ES-I3 (cell line): ENCODE measurements at regions not wholly inside any gene's neighbourhood (a gene's known extent, or its start where the extent isn't known, plus 50 kb on each side); places are given as distances from the start of the nearest gene placed in this dataset.
"Not testable (repeated sequence)": the region's sequence is repeated elsewhere in the genome, so short reads cannot be mapped to it uniquely, and the experiment has no call there.

Source experiments
- H3K36me3 ChIP-seq: 2 replicates; pipeline ENCODE4 v1.6.1; 2013; ENCODE audit warnings: mild to moderate bottlenecking, low read length, control low read depth, moderate library complexity; ENCODE audit not compliant: insufficient read depth
- H3K4me1 ChIP-seq: 2 replicates; pipeline ENCODE4 v1.6.1; 2013; ENCODE audit warnings: mild to moderate bottlenecking, control low read depth, low read length; ENCODE audit not compliant: insufficient read depth
- H3K9ac ChIP-seq: 2 replicates; pipeline ENCODE4 v1.6.1; 2013; ENCODE audit warnings: low read depth, mild to moderate bottlenecking, low read length, moderate library complexity
- H3K9me3 ChIP-seq: 2 replicates; pipeline ENCODE4 v1.6.1; 2013; ENCODE audit warnings: mild to moderate bottlenecking, low read length, moderate library complexity; ENCODE audit not compliant: control insufficient read depth, insufficient read depth

DNA sequence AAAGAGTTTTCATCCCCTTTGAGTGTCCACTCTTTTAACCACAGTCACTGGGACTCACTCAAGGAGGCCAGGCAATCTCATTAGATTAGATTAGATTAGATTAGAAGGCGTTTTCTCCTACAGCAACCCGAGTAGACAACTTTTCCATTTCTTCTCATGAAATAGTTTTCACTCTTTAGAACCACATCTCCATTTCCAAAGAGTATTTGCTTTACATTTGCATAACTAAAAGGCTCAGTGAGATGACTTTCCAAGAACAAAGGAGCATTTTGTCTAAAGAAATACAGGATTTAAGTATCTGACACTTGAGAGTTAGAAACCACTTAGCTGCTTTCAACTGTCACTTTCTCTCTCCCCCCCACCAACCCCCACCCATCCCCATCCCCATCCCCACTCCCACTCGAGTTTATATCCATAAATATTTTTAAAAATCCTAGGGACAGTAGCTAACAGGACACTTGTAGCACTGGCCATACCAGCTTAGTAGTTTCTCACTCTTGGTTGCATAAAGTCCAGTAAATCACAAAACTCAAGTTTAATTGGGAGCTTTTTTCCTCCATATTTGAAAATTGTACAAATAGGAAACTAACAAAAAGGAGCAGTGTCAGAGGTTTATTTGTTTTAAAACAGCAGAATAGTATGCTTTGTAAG is 2202.9 kb upstream of the WWC1 start:
- Histone ChIP-seq H3K9ac (no peak overlapping the region), H3K36me3 (no peaks in the 10 kb centered on the region), H3K4me1 (peaks cover 27% of the 10 kb centered on the region), H3K9me3 (no peaks in the 10 kb centered on the region; the same call in 1 of the 2 replicates)

DNA sequence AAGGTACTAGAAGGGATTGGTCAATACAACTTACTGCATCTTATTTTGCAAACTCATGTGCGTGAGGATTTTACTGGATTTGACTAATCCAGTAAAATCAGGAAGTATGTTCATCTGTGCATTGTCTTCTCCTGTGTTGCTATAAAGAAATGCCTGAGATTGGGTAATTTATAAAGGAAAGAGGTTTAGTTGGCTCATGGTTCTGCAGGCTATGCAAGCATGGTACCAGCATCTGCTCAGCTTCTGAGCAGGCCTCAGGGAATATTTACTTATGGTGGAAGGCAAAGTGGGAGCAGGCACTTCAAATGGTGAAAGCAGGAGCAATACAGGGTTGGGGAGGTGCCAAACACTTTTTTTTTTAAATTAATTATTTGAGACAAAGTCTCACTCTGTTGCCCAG is 2199.5 kb upstream of the WWC1 start:
- peaks cover 6% of the 10 kb centered on the region; the same call in 1 of the 2 replicates for H3K9me3 ChIP-seq
- H3K9ac ChIP-seq: no peak overlapping the region
- H3K36me3 ChIP-seq: no peaks in the 10 kb centered on the region

DNA sequence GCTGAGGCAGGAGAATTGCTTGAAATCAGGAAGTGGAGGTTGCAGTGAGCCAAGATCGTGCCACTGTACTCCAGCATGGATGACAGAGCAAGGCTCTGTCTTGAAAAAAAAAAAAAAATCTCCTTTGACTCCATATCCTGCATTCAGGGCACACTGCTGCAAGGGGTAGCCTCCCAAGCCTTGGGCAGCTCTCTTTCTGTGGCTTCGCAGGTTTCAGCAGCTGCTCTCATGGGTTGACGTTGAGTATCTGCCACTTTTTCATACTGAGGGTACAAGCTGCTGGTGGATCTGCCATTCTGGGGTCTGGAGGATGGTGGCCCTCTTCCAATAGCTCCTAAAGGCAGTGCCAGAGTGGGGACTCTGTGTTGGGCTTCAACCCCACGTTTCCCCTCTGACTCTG is 2198.1 kb upstream of the WWC1 start:
- H3K4me1 ChIP-seq: no peaks in the 10 kb centered on the region; the same call in 1 of the 2 replicates
- H3K9me3 ChIP-seq: peaks cover 6% of the 10 kb centered on the region; the same call in 1 of the 2 replicates
- no peak overlapping the region for H3K9ac ChIP-seq
- H3K36me3 ChIP-seq: no peaks in the 10 kb centered on the region

More for the DNA sequence above, 2199.5 kb upstream of the WWC1 start:
- peaks cover 2% of the 10 kb centered on the region; the same call in 1 of the 2 replicates for H3K4me1 ChIP-seq

DNA sequence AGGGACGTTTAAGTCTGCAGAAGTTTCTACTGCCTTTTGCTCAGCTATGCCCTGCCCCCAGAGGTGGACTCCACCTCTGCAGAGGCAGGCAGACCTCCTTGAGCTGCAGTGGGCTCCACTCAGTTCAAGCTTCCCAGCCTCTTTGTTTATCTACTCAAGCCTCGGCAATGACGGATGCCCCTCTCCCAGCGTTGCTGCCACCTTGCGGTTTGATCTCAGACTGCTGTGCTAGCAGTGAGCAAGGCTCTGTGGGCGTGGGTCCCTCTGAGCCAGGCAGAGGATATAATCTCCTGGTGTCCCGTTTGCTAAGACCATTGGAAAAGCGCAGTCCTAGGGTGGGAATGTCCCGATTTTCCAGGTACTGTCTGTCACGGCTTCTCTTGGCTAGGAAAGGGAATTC is 2188.5 kb upstream of the WWC1 start:
- Histone ChIP-seq H3K36me3 (no peaks in the 10 kb centered on the region), H3K9me3 (peaks cover 4% of the 10 kb centered on the region), H3K9ac (no peak overlapping the region), H3K4me1 (no peaks in the 10 kb centered on the region)

DNA sequence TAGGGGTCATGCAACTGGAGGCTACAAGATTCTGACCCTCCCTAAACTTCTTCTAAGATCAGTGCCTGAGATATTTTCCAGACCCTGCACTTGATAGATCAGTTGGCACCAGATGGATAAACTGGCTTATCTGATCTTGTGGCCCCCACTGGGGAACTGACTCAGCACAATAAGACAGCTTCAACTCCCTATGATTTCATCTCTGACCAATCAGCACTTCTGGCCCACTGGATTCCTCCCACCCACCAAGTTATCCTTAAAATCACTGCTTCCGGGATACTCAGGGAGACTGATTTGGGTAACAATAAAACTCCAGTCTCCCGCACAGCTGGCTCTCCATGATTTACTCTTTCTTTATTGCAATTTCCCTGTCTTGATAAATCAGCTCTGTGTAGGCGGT is 2180.4 kb upstream of the WWC1 start:
- no peaks in the 10 kb centered on the region for H3K9me3 ChIP-seq
- no peaks in the 10 kb centered on the region for H3K36me3 ChIP-seq
- no peak overlapping the region for H3K9ac ChIP-seq
- 0 out of 2 replicates have a peak, but pooled peaks cover 3% of the 10 kb centered on the region for H3K4me1 ChIP-seq

DNA sequence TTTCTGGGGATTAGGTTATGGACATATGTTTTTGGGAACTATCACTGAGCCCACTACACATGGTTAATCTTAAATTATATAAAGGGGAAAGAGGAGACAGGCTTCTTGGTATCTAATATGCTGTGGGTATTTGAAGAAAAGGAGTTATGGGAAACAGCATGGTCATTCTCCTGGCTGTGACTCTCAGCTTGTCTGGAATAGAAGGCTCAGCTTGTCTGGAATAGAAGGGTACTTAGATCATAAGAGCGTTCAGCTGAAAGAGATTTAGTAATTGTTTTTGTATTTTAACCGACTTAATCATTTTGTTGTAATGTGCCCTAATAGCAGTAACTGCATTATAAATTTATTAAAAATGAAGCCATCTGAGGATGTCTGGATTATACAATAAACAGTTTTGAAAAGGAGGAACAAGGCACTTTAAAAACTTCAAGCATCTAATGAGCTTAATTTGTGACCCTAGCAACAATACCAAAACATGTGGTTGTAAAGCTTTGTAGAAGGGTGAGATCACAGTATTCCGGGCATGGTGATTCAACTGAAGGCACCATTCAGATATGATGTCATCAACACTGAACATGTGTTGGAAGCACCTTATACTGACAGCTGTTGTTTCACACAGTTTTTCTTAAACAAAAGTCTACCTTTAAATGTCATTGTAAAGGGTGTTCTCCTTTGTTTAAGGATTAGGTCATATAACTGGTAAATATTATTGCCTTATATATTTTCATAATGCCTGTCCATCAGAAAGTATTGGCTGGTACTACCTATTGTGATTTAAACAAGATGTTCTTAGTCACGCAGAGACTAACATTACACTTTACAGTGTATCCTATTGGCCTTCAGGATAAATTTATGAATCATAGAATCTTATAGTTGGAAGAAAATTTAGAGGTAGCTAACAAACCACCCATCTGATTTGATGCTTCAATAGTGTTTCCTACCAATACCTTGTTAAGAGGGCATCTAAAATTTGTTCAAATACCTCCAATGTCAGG is 2174.1 kb upstream of the WWC1 start:
- Histone ChIP-seq H3K4me1 (no peaks in the 10 kb centered on the region), H3K9me3 (no peaks in the 10 kb centered on the region), H3K9ac (no peak overlapping the region), H3K36me3 (no peaks in the 10 kb centered on the region)

DNA sequence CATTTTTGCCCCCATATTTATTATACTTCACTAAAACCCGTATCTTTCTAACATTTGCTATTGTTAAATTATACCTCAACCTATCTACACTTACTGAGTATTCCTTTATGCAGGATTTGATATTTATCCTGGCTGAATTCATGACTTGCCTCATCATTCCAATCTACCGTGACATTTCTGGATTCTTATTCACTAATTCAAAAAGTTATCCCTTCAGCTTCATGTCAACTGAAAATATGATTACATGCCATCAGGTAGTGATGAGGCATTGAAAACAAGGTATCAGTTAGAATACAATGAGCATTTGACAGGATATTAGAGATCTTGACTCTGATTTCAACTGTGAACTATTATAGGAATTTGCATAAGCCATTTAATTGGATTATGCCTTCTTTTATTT is 2171.9 kb upstream of the WWC1 start:
- no peaks in the 10 kb centered on the region for H3K36me3 ChIP-seq
- no peaks in the 10 kb centered on the region for H3K9me3 ChIP-seq
- no peaks in the 10 kb centered on the region for H3K4me1 ChIP-seq
- no peak overlapping the region for H3K9ac ChIP-seq

DNA sequence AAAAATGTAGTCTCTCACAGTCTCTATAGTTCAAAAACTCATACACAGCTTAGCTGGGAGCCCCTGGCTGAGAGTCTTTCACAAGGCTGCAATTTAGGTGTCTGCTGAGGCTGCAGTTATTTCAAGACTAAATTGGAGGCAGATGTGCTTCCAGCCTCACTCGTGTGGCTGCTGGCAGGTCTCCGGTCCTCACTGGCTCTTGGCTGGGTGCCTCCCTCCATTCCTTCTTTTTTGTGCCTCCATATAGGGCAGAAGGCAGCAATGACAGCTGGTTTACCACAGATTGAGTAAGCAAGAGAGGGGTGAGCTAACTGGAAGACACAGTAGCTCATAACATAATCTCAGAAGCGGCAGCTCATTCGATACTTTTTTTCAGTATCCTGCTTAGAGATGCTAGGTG is 2167.7 kb upstream of the WWC1 start:
- Histone ChIP-seq H3K9ac (no peak overlapping the region), H3K36me3 (no peaks in the 10 kb centered on the region), H3K9me3 (no peaks in the 10 kb centered on the region), H3K4me1 (no peaks in the 10 kb centered on the region)

DNA sequence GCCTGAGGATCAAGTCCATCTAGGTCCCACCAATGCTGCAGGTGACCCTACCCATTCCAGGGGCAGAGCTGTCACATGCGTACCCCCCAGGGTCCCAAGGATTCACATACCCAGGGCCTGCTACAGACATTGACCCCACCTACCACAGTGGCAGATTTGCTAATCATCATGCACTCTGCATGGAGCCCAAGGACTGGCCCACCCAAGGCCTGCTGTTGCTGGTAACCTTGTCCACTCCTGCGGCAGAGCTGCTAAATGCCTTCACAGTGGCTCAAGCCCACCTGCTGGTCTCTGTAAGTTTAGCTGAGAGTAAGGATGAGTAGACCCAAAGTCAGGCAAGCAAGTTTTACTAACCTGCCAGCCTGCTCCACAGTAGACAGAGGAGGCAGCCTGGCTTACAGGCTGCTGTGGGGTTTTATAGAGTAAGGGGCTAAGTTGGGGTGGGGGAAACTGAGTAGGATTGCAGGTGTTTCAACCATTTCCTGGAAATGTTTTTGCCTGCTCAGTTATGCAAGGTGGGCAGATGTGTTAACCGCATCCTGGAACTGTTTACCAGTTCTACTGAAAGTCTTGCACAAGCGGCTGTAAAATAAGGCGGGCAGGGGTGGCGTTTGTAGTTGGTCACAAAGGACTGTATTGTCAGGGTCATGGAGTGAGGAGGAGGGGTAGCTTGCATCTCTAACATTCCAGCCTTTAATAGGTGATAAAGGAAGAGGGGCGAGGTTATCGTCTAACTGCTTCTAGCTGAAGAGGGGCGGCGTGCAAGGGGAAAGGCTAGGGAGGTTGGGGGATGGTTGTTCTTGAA is 2163.5 kb upstream of the WWC1 start:
- no peaks in the 10 kb centered on the region for H3K36me3 ChIP-seq
- no peak overlapping the region for H3K9ac ChIP-seq
- no peaks in the 10 kb centered on the region for H3K4me1 ChIP-seq
- H3K9me3 ChIP-seq: no peaks in the 10 kb centered on the region

DNA sequence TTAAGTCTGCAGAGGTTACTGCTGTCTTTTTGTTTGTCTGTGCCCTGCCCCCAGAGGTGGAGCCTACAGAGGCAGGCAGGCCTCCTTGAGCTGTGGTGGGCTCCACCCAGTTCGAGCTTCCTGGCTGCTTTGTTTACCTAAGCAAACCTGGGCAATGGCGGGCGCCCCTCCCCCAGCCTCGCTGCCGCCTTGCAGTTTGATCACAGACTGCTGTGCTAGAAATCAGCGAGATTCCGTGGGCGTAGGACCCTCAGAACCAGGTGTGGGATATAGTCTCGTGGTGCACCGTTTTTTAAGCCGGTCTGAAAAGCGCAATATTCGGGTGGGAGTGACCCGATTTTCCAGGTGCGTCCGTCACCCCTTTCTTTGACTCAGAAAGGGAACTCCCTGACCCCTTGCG is 2146.3 kb upstream of the WWC1 start:
- not testable (repeated sequence) for H3K36me3 ChIP-seq, H3K9me3 ChIP-seq, H3K4me1 ChIP-seq, H3K9ac ChIP-seq

DNA sequence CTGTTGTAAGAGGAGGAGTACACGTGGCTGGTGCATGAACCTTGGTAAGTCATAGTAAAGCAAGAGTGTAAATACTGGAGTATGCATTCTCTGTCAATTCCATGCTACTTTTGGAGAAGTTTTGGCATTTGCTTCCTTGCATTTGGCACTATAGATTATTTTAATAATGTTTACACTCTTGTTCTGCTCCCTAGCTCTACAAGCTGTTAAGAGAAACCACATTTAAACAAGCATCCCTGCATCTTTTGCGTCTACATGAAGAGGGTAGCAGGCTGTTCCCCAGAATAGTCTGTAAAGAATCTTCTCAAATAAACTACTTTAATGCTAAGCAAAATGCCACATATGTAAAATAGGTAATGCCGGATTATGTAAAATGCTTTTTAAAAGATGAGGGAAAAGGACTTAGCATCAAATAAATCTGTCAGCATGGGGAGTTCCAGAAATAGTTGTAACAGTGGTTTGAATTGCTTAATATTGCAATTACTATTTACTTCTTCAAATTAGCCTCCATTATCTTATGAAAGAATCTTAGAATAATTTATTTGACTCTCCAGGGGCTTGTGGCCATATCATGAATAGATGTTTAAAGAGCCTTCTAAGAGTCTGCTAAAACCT is 2127.3 kb upstream of the WWC1 start:
- Histone ChIP-seq H3K36me3 (no peaks in the 10 kb centered on the region), H3K9me3 (no peaks in the 10 kb centered on the region), H3K9ac (no peak overlapping the region), H3K4me1 (peaks cover 5% of the 10 kb centered on the region; the same call in 1 of the 2 replicates)

DNA sequence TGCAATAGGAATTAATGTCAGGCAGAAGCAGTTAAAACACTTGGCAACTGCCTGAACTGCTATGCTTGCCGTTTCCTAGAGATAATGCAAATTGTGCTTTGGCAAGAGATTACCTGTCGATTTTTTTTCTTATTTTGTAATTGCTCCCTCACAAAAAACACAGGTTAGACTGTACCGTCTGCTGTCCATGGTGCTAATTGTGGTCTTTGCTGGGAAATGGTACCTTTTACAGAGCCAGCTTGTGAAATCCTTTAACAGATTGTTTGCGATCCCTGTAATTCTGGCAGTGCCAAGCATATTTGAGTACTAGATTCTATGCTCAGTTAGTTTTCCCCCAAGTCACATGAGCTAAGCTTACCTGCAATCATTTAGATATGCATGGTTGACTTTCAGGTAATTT is 2125.8 kb upstream of the WWC1 start:
- Histone ChIP-seq H3K4me1 (peaks cover 5% of the 10 kb centered on the region; the same call in 1 of the 2 replicates), H3K9me3 (no peaks in the 10 kb centered on the region), H3K36me3 (no peaks in the 10 kb centered on the region), H3K9ac (no peak overlapping the region)

DNA sequence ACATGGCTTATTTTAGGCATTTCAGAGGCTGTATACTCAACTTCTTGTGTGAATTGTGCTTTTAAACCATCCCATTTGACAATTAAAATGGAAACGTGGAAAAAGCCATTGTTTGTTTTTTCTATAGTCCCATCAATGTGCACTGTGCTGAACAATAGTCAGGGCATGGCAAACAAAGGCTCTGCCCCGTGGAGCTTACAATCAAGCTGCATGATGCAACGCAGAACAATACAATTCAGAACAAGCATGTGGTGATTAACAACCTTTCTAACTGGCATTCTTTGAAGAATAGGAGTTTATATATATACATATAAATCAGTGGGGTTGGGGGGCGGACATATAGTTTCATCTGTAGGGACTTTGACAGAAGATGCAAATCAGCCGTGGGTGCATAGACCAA is 2125.4 kb upstream of the WWC1 start:
- H3K36me3 ChIP-seq: no peaks in the 10 kb centered on the region
- H3K9ac ChIP-seq: no peak overlapping the region
- no peaks in the 10 kb centered on the region for H3K9me3 ChIP-seq

DNA sequence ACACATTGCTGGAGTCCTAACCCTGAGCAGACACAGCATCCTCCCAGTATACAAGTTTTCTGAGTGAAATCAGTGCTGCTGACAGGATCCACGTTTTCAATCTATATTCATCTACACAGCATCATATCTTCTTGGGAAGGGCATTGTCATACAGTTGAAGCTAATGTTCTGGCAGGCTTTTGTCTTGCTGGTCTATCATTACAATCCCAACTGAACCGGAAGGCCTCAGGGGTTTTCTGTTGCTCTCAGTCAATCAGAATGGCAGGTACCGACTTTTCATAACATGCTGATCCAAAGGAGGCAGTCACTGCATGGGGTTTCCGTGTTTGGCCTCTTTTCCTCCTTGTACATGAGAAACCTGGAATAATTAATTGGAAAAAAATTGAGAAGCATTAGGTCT is 2118.8 kb upstream of the WWC1 start:
- Histone ChIP-seq H3K36me3 (no peaks in the 10 kb centered on the region), H3K4me1 (no peaks in the 10 kb centered on the region)

More for the DNA sequence above, 2125.4 kb upstream of the WWC1 start:
- H3K4me1 ChIP-seq: peaks cover 5% of the 10 kb centered on the region; the same call in 1 of the 2 replicates

More for the DNA sequence above, 2118.8 kb upstream of the WWC1 start:
- Histone ChIP-seq H3K9me3 (no peaks in the 10 kb centered on the region), H3K9ac (no peak overlapping the region)
